WTC11 (cell line): ENCODE measurements at regions not wholly inside any gene's neighbourhood (a gene's known extent, or its start where the extent isn't known, plus 50 kb on each side); places are given as distances from the start of the nearest gene placed in this dataset.

Experiments used
- CREB1 ChIP-seq: sonication (generic); formaldehyde crosslinking; IDR thresholded peaks from 2 replicates; pipeline ENCODE4 v1.8.0; 2023; ENCODE audit warnings: mild to moderate bottlenecking, missing genetic modification reagents
- IRF2 ChIP-seq: sonication (generic); formaldehyde crosslinking; IDR thresholded peaks from 2 replicates; pipeline ENCODE4 v1.8.0; 2022; ENCODE audit warnings: low read depth, missing genetic modification reagents, borderline replicate concordance
- TEAD1 ChIP-seq: sonication (generic); formaldehyde crosslinking; IDR thresholded peaks from 2 replicates; pipeline ENCODE4 v1.8.0; 2022; ENCODE audit warnings: mild to moderate bottlenecking, missing genetic modification reagents
- TEAD4 ChIP-seq: sonication (generic); formaldehyde crosslinking; IDR thresholded peaks from 2 replicates; pipeline ENCODE4 v1.8.0; 2022; ENCODE audit warnings: mild to moderate bottlenecking, missing genetic modification reagents
- ZBTB21 ChIP-seq: sonication (generic); formaldehyde crosslinking; IDR thresholded peaks from 2 replicates; pipeline ENCODE4 v1.8.1; 2023; ENCODE audit warnings: mild to moderate bottlenecking, missing genetic modification reagents, borderline replicate concordance
- ZNF232 ChIP-seq: sonication (generic); formaldehyde crosslinking; IDR thresholded peaks from 2 replicates; pipeline ENCODE4 v1.8.0; 2022; ENCODE audit warnings: mild to moderate bottlenecking, missing genetic modification reagents
- ZNF423 ChIP-seq: fragments of 250-450 bp; sonication (Bioruptor Pico); IDR thresholded peaks from 2 replicates; pipeline ENCODE4 v2.1.2; 2022; ENCODE audit warnings: mild to moderate bottlenecking, moderate library complexity
- TF ChIP-seq, protein P1 (sequence below): fragments of 200-600 bp; IDR thresholded peaks from 2 replicates; pipeline ENCODE4 v1.8.0; 2022; ENCODE audit warnings: antibody characterized with exemption
- TF ChIP-seq, protein P2 (sequence below): sonication (generic); formaldehyde crosslinking; IDR thresholded peaks from 2 replicates; pipeline ENCODE4 v1.8.0; 2022; ENCODE audit warnings: mild to moderate bottlenecking, missing genetic modification reagents
- TF ChIP-seq, protein P3 (sequence below): fragments of 250-450 bp; sonication (Bioruptor Pico); IDR thresholded peaks from 2 replicates; pipeline ENCODE4 v1.9.0; 2021; ENCODE audit warnings: moderate library complexity, mild to moderate bottlenecking, inconsistent platforms, borderline replicate concordance

DNA sequence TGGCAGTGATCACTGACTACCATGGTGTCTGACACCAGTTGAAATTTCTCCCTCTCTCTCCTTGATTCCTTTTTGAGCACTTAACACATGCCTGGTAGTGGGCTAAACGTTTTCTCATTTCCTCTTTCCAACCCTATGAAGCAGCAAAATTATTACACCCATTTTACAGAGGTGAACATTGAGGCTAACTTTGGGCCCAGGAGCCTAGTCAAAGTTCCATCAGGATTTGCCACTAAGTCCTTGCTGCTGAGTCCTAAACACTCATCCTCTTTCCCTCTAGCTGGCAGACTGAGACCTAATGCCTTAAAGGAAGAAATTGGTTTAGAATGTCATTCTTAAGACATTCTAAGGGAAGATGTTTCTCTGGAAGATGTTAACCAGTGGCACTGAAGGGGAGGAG is 74.7 kb upstream of the IRX3 start:
- TF ChIP-seq ZNF232 (CRISPR knock-in tag) (no peak), TEAD4 (no peak), IRF2 (CRISPR knock-in tag) (no peak), CREB1 (CRISPR knock-in tag) (no peak), ZBTB21 (CRISPR knock-in tag) (no peak), TEAD1 (CRISPR knock-in tag) (no peak), ZNF423 (no peak)
- TF ChIP-seq, protein P1, sequence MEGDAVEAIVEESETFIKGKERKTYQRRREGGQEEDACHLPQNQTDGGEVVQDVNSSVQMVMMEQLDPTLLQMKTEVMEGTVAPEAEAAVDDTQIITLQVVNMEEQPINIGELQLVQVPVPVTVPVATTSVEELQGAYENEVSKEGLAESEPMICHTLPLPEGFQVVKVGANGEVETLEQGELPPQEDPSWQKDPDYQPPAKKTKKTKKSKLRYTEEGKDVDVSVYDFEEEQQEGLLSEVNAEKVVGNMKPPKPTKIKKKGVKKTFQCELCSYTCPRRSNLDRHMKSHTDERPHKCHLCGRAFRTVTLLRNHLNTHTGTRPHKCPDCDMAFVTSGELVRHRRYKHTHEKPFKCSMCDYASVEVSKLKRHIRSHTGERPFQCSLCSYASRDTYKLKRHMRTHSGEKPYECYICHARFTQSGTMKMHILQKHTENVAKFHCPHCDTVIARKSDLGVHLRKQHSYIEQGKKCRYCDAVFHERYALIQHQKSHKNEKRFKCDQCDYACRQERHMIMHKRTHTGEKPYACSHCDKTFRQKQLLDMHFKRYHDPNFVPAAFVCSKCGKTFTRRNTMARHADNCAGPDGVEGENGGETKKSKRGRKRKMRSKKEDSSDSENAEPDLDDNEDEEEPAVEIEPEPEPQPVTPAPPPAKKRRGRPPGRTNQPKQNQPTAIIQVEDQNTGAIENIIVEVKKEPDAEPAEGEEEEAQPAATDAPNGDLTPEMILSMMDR: no peak
- TF ChIP-seq, protein P2, sequence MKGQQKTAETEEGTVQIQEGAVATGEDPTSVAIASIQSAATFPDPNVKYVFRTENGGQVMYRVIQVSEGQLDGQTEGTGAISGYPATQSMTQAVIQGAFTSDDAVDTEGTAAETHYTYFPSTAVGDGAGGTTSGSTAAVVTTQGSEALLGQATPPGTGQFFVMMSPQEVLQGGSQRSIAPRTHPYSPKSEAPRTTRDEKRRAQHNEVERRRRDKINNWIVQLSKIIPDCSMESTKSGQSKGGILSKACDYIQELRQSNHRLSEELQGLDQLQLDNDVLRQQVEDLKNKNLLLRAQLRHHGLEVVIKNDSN (CRISPR knock-in tag): no peak
- TF ChIP-seq, protein P3, sequence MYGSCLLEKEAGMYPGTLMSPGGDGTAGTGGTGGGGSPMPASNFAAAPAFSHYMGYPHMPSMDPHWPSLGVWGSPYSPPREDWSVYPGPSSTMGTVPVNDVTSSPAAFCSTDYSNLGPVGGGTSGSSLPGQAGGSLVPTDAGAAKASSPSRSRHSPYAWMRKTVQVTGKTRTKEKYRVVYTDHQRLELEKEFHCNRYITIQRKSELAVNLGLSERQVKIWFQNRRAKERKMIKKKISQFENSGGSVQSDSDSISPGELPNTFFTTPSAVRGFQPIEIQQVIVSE (CRISPR knock-in tag): no peak
